Heart right ventricle (tissue), 16 donors: ENCODE measurements at regions not wholly inside any gene's neighbourhood (a gene's known extent, or its start where the extent isn't known, plus 50 kb on each side); places are given as distances from the start of the nearest gene placed in this dataset.

ENCODE experiments used
- ATAC-seq, 8 donors: fragments of 200-7000 bp; cut with Tn5 transposase; one replicate each; pipeline ENCODE4 v1.9.1; 2020; ENCODE audit warnings: mild to moderate bottlenecking in 8 of 8, moderate library complexity in 8 of 8, moderate number of reproducible peaks in 1 of 8
- DNase-seq, 2 donors: peaks; one replicate each; pipeline ENCODE4 v3.0.0-alpha.2; 2020
- H3K27ac ChIP-seq, 10 donors: fragments of 200-600 bp; sonication (generic) in 2 of 10; one replicate each; pipeline versions ENCODE4 v1.5.0 to v1.8.0; 2020 to 2022; ENCODE audit warnings: mild to moderate bottlenecking in 3 of 10
- H3K27me3 ChIP-seq, 7 donors: fragments of 200-600 bp; one replicate each; pipeline ENCODE4 v1.8.0; 2021 to 2022; ENCODE audit warnings: mild to moderate bottlenecking in 2 of 7
- H3K36me3 ChIP-seq, 9 donors: fragments of 200-600 bp; sonication (generic) in 1 of 9; one replicate each; pipeline versions ENCODE4 v1.5.0 to v1.8.0; 2020 to 2022; ENCODE audit warnings: mild to moderate bottlenecking in 2 of 9
- H3K4me1 ChIP-seq, 9 donors: fragments of 200-600 bp; sonication (generic) in 1 of 9; one replicate each; pipeline versions ENCODE4 v1.5.0 to v1.8.0; 2020 to 2022; ENCODE audit warnings: mild to moderate bottlenecking in 4 of 9
- H3K4me3 ChIP-seq, 10 donors: fragments of 200-600 bp; sonication (generic) in 2 of 10; one replicate each; pipeline versions ENCODE4 v1.5.0 to v1.8.0; 2020 to 2022; ENCODE audit warnings: mild to moderate bottlenecking in 7 of 10, moderate library complexity in 2 of 10
- H3K9me3 ChIP-seq, 11 donors: fragments of 200-600 bp in 10 of 11; sonication (generic) in 2 of 11; one replicate each; pipeline versions ENCODE4 v1.5.0 to v1.8.0; 2013 to 2022; ENCODE audit warnings: mild to moderate bottlenecking in 2 of 11, control low read depth in 1 of 11, moderate library complexity in 1 of 11
- CTCF ChIP-seq, 9 donors: fragments of 200-600 bp; sonication (generic) in 2 of 9; IDR thresholded peaks; one replicate each; pipeline versions ENCODE4 v1.5.0 to v1.8.0; 2021 to 2022; ENCODE audit warnings: antibody characterized with exemption in 9 of 9, mild to moderate bottlenecking in 5 of 9, moderate library complexity in 1 of 9
- WGBS, 2 donors: extraction: QIAGEN DNeasy Blood & Tissue Kit; methylation state at CpG; one replicate each; pipeline ENCODE4 v1.1.7; 2013; ENCODE audit warnings: inconsistent platforms in 1 of 2; 5-methylcytosine and 5-hydroxymethylcytosine counted together
- intact Hi-C, 10 donors: fragments of 100-400 bp; cut with DNase I; formaldehyde crosslinking; loops; one replicate each; pipeline versions ENCODE4 v1.11.1 to v1.14.2; 2022
- donor health status: Arrhythmogenic right ventricular cardiomyopathy.
- donor health status: ischemic (EF 13 %, LVEDD 7.1; RV severe dilation, severe dysfunction).
- donor health status: healthy with polysubstance abuse.
- donor health status: DM: no; HTN: yes; CAD: no.
- donor health status: DM: no; HTN: no; CAD: no.
- donor health status: ischemic (EF 25% LVEDD 6.9; RV normal size, moderate dysfunction).
- donor health status: ischemic (EF 25% LVEDD 5.7; RV mildly dilated, moderate dysfunction).
- donor health status: healthy.
- donor health status: DM: yes; HTN: yes; CAD: no.
- donor health status: Ischemic cardiomyopathy.
- donor health status: ischemic (EF 35%, LVEDD 5.7; RV mildly dilated, moderate dysfunction).
- donor health status: nonischemic (EF 11% LVEDD 7.7; RV severe dilation, severe dysfunction).
- donor health status: DM: yes; HTN: yes; CAD: no.
- donor health status: PGD.
- donor health status: ischemic (EF 29% LVEDD 5.4; RV normal size, mild dysfunction).
- donor health status: nonischemic (EF 23%, LVEDD 6.1; RV moderate dilation, normal function).

- H3K27ac ChIP-seq, result no peak overlapping the region
- no peaks in the 10 kb centered on the region for H3K36me3 ChIP-seq
- intact Hi-C loops, result no loop called here
- no peaks in the 10 kb centered on the region for H3K4me1 ChIP-seq
- ATAC-seq (no peak), DNase-seq (no peak)
- no peak overlapping the region for H3K4me3 ChIP-seq
- WGBS, 2 donors, result 23 to 46% methylated on average over 1 of the region's 1 CpG
- H3K27me3 ChIP-seq, result peaks cover 0 to 10% (median 0%) of the 10 kb centered on the region in 7 donors
- no peak for TF ChIP-seq CTCF (IDR thresholded peaks at IDR 0.05)
- peaks cover 0 to 6% (median 0%) of the 10 kb centered on the region in 11 donors for H3K9me3 ChIP-seq
Observed at GRCh38 chr7:118003476-118003875, 130.2 kb upstream of the CTTNBP2 start.

- Histone ChIP-seq H3K27ac (no peak overlapping the region), H3K27me3 (peaks cover 0 to 10% (median 0%) of the 10 kb centered on the region in 7 donors), H3K9me3 (peaks cover 0 to 6% (median 0%) of the 10 kb centered on the region in 11 donors), H3K4me1 (no peaks in the 10 kb centered on the region), H3K36me3 (no peaks in the 10 kb centered on the region), H3K4me3 (no peak overlapping the region)
- WGBS, 2 donors, result 40 to 41% methylated on average over 4 of the region's 4 CpGs
- intact Hi-C loops, result no loop called here
- ATAC-seq, result no peak
- TF ChIP-seq CTCF (IDR thresholded peaks at IDR 0.05), result no peak
- DNase-seq, result no peak
Observed at GRCh38 chr7:118005026-118005425, 131.8 kb upstream of the CTTNBP2 start.

- intact Hi-C loops, result no loop called here
- H3K4me3 ChIP-seq, result no peak overlapping the region
- no peaks in the 10 kb centered on the region for H3K4me1 ChIP-seq
- peaks cover 0 to 10% (median 0%) of the 10 kb centered on the region in 7 donors for H3K27me3 ChIP-seq
- peaks cover 0 to 6% (median 0%) of the 10 kb centered on the region in 11 donors for H3K9me3 ChIP-seq
- DNase-seq (no peak), ATAC-seq (no peak)
- WGBS, 2 donors, result 57% methylated on average over 5 of the region's 5 CpGs
- no peak for TF ChIP-seq CTCF (IDR thresholded peaks at IDR 0.05)
- H3K36me3 ChIP-seq, result no peaks in the 10 kb centered on the region
- H3K27ac ChIP-seq, result no peak overlapping the region
Observed at GRCh38 chr7:118006979-118007378, 133.7 kb upstream of the CTTNBP2 start.

GRCh38 chr7:118009419-118009818, 136.2 kb upstream of the CTTNBP2 start:
- Histone ChIP-seq H3K27me3 (peaks cover 0 to 4% (median 0%) of the 10 kb centered on the region in 7 donors), H3K9me3 (peaks cover 0 to 6% (median 0%) of the 10 kb centered on the region in 11 donors), H3K4me3 (no peak overlapping the region), H3K4me1 (no peaks in the 10 kb centered on the region), H3K36me3 (no peaks in the 10 kb centered on the region), H3K27ac (no peak overlapping the region)
- no peak for ATAC-seq
- WGBS, 2 donors, result 87% methylated on average over 2 of the region's 2 CpGs
- TF ChIP-seq CTCF (IDR thresholded peaks at IDR 0.05), result no peak
- intact Hi-C loops, result no loop called here
- no peak for DNase-seq
